Hepatocyte (in vitro differentiated cells): ENCODE measurements at regions not wholly inside any gene's neighbourhood (a gene's known extent, or its start where the extent isn't known, plus 50 kb on each side); places are given as distances from the start of the nearest gene placed in this dataset.
A peak's percentile ranks its signal among the peaks of the same experiment; 100 is the strongest.

ENCODE experiments used
- DNase-seq: peaks from one replicate; pipeline ENCODE4 v3.0.0-alpha.2; 2016; ENCODE audit warnings: low spot score
- H2AFZ ChIP-seq: fragments of 200-600 bp; sonication (generic); 2 replicates; pipeline ENCODE4 v1.6.0; 2016; ENCODE audit warnings: antibody characterized with exemption, mild to moderate bottlenecking
- H3K27ac ChIP-seq: fragments of 200-600 bp; sonication (generic); 2 replicates; pipeline ENCODE4 v1.5.1; 2016; ENCODE audit warnings: mild to moderate bottlenecking
- H3K27me3 ChIP-seq: fragments of 200-600 bp; sonication (generic); 2 replicates; pipeline ENCODE4 v1.6.1; 2016
- H3K36me3 ChIP-seq: fragments of 200-600 bp; sonication (generic); replicated peaks from 2 replicates; pipeline ENCODE4 v1.5.1; 2016; ENCODE audit warnings: low read depth; ENCODE audit not compliant: insufficient read depth
- H3K4me1 ChIP-seq: fragments of 200-600 bp; sonication (generic); 2 replicates; pipeline ENCODE4 v1.5.1; 2016; ENCODE audit warnings: mild to moderate bottlenecking, moderate library complexity; ENCODE audit not compliant: insufficient read depth
- H3K4me2 ChIP-seq: fragments of 200-600 bp; sonication (generic); 2 replicates; pipeline ENCODE4 v1.6.0; 2016
- H3K4me3 ChIP-seq: fragments of 200-600 bp; sonication (generic); 2 replicates; pipeline ENCODE4 v1.5.1; 2016; ENCODE audit warnings: mild to moderate bottlenecking
- H3K79me2 ChIP-seq: fragments of 200-600 bp; sonication (generic); 2 replicates; pipeline ENCODE4 v1.6.0; 2017; ENCODE audit warnings: mild to moderate bottlenecking
- H3K9me2 ChIP-seq: fragments of 200-600 bp; sonication (generic); replicated peaks from 2 replicates; pipeline ENCODE4 v1.6.0; 2017; ENCODE audit warnings: mild to moderate bottlenecking; ENCODE audit not compliant: insufficient read depth
- H3K9me3 ChIP-seq: fragments of 200-600 bp; sonication (generic); 2 replicates; pipeline ENCODE4 v1.5.1; 2016; ENCODE audit warnings: low read depth, mild to moderate bottlenecking
- H4K20me1 ChIP-seq: fragments of 200-600 bp; sonication (generic); 2 replicates; pipeline ENCODE4 v1.6.0; 2016; ENCODE audit warnings: mild to moderate bottlenecking; ENCODE audit not compliant: insufficient read depth, poor library complexity, severe bottlenecking
- EZH2 ChIP-seq: fragments of 200-600 bp; sonication (generic); IDR thresholded peaks from 2 replicates; pipeline ENCODE4 v1.6.1; 2016; ENCODE audit warnings: antibody characterized with exemption, mild to moderate bottlenecking, borderline replicate concordance
- EZH2phosphoT487 ChIP-seq: fragments of 200-600 bp; sonication (generic); IDR thresholded peaks from one replicate; pipeline ENCODE4 v1.6.1; 2018; ENCODE audit warnings: antibody characterized with exemption, mild to moderate bottlenecking, low read depth, moderate library complexity; ENCODE audit not compliant: unreplicated experiment, severe bottlenecking
- WGBS: methylation state at CpG from one replicate; pipeline ENCODE4 v1.1.6; 2016; ENCODE audit warnings: low lambda C conversion rate; ENCODE audit errors: missing lambda C conversion rate; 5-methylcytosine and 5-hydroxymethylcytosine counted together
- TF ChIP-seq, protein P1 (sequence below): fragments of 200-600 bp; sonication (generic); IDR thresholded peaks from 2 replicates; pipeline ENCODE4 v1.5.1; 2016; ENCODE audit warnings: antibody characterized with exemption, mild to moderate bottlenecking; ENCODE audit not compliant: poor library complexity

DNA sequence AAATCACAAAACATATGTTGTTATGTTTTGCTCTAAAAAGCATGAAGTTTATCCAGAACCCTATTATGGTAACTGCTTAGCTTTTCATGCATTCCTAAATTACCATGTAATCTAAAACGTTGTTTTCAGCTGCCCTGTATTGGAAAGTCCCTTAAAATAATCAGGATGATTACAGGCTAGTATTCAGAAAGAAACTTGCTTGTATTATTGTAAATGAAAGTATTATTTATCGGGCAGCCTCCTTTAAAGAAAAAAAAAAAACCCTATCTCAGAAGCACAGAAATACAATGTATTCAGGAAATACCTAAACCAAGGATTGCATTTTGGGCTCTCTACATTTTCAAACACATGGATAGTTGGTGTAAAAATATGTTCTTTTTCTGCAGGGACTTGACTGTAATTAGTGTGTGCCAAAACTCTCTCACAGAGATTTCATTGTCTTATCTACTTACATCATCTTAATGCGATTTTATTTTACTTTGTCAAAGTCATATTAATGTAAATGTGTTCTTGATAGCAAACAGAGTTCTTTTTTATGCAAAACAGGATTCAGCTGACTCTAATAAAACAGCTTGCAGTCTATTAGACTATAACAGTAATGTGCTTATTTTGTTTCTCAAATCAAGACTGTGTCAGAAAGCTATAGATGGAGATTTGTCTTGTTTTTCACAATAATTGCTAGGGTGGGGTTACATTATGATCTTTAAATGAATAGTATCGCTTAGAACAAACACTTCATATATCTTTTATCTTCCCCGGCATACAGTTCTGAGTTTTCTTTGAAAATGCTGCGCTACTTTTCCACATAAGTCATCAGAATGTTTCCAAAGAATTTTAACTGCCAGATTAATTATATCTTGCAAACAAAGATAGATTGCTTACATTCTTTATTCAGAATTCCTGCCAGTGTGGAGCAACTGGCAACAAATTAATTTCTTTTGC, 65.3 kb upstream of the ARID5B start:
- Histone ChIP-seq H3K9me3 (no peaks in the 10 kb centered on the region), H3K27me3 (no peaks in the 10 kb centered on the region), H4K20me1 (no peaks in the 10 kb centered on the region), H3K4me1 (peaks cover 48% of the 10 kb centered on the region), H3K4me3 (no peak overlapping the region), H3K79me2 (no peaks in the 10 kb centered on the region), H2AFZ (peak overlapping the region; percentile 3), H3K36me3 (no peaks in the 10 kb centered on the region), H3K4me2 (peak overlapping the region; percentile 62), H3K27ac (peak overlapping the region; percentile 80), H3K9me2 (no peaks in the 10 kb centered on the region)
- no peak for DNase-seq
- WGBS = 27% methylated on average over 6 of the region's 6 CpGs
- no peak for TF ChIP-seq EZH2
- TF ChIP-seq EZH2phosphoT487 = no peak
- TF ChIP-seq, protein P1, sequence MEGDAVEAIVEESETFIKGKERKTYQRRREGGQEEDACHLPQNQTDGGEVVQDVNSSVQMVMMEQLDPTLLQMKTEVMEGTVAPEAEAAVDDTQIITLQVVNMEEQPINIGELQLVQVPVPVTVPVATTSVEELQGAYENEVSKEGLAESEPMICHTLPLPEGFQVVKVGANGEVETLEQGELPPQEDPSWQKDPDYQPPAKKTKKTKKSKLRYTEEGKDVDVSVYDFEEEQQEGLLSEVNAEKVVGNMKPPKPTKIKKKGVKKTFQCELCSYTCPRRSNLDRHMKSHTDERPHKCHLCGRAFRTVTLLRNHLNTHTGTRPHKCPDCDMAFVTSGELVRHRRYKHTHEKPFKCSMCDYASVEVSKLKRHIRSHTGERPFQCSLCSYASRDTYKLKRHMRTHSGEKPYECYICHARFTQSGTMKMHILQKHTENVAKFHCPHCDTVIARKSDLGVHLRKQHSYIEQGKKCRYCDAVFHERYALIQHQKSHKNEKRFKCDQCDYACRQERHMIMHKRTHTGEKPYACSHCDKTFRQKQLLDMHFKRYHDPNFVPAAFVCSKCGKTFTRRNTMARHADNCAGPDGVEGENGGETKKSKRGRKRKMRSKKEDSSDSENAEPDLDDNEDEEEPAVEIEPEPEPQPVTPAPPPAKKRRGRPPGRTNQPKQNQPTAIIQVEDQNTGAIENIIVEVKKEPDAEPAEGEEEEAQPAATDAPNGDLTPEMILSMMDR = no peak

DNA sequence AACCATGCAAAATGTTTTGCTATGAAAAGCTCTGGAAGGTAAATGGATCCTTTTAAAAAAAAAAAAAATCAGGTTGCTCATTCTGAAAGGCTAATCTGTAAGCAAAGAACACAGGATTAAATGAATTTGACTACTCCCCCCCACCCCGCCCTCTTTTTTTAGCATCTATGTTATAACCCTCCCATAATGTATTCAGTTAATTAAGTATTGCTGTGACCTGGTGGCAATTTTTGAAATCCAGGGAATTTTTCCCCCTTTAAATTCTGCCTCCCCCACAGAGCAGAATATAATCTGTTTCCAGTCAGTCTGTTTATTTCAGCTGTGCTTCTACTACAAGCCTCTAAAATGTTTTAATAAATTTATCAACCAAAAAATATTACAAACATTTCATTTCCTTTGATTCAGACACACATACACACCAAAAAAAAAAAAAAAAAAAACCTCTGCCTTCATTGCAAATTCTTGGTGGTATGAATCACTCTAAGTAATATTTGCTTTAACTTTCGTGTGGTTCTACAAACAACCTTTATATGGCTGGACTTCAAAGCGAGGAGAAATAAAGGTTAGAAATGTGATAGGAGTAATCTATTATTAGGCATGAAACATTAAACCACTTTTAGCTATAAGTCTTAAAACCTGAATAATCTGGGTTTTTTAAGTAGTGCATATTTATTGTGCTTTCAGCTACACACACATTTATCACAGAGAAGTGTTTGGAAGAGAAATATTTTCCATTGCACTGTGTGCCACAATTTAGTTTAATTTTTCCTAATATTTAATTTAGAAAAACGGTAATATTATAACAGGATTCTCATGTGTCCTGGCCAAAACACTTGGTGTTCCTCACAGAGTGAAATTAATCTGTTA, 64.4 kb upstream of the ARID5B start:
- no peaks in the 10 kb centered on the region for H3K27me3 ChIP-seq
- peak overlapping the region; percentile 62 for H3K4me2 ChIP-seq
- peaks cover 48% of the 10 kb centered on the region for H3K4me1 ChIP-seq
- no peak overlapping the region for H2AFZ ChIP-seq
- DNase-seq = peak; percentile 51
- TF ChIP-seq, protein P1 = no peak
- TF ChIP-seq EZH2 (no peak), EZH2phosphoT487 (no peak)
- H3K79me2 ChIP-seq = no peaks in the 10 kb centered on the region
- H3K4me3 ChIP-seq = no peak overlapping the region
- H4K20me1 ChIP-seq = no peaks in the 10 kb centered on the region
- no peaks in the 10 kb centered on the region for H3K36me3 ChIP-seq
- H3K9me2 ChIP-seq = no peaks in the 10 kb centered on the region
- WGBS = 23% methylated on average over 4 of the region's 4 CpGs
- H3K27ac ChIP-seq = peak overlapping the region; percentile 80
- no peaks in the 10 kb centered on the region for H3K9me3 ChIP-seq

DNA sequence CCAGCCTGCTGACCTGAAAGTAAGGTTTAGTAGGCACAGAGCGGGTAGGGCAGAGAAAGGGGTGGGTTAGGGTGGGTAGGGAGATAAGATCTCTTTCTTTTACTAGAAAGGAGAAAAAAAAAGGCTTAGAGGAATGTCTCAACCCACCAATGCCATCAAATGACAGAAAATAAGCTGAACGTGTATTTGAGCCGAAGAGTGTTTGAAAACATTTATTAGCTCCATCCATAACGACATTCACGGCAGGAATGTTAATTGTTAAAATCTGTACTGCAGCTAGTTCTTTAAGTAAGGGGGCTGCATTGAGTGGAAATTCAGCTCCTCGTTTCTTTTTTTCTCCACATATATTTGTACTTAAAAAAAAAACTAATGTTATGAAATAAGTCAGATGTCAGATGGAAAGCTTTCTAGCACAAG, 63.7 kb upstream of the ARID5B start:
- 5% methylated on average over 6 of the region's 6 CpGs for WGBS

More for the DNA sequence above, 63.7 kb upstream of the ARID5B start:
- no peaks in the 10 kb centered on the region for H3K27me3 ChIP-seq
- H3K27ac ChIP-seq = peak overlapping the region; percentile 80
- H3K4me1 ChIP-seq = peaks cover 48% of the 10 kb centered on the region
- no peak overlapping the region for H3K4me3 ChIP-seq
- H4K20me1 ChIP-seq = no peaks in the 10 kb centered on the region
- no peaks in the 10 kb centered on the region for H3K9me2 ChIP-seq
- H3K79me2 ChIP-seq = no peaks in the 10 kb centered on the region
- H3K36me3 ChIP-seq = no peaks in the 10 kb centered on the region
- peak overlapping the region; percentile 61 for H3K4me2 ChIP-seq
- DNase-seq = peak; percentile 12
- TF ChIP-seq EZH2 = no peak
- TF ChIP-seq EZH2phosphoT487 = no peak
- TF ChIP-seq, protein P1 = no peak
- no peaks in the 10 kb centered on the region for H3K9me3 ChIP-seq
- no peak overlapping the region for H2AFZ ChIP-seq
